GM19455 (cell line): ENCODE measurements at regions not wholly inside any gene's neighbourhood (a gene's known extent, or its start where the extent isn't known, plus 50 kb on each side); places are given as distances from the start of the nearest gene placed in this dataset.

ENCODE experiments used
- ATAC-seq: cut with Tn5 transposase; IDR thresholded peaks from one replicate; pipeline ENCODE4 v1.9.1; 2021; ENCODE audit not compliant: unreplicated experiment

DNA sequence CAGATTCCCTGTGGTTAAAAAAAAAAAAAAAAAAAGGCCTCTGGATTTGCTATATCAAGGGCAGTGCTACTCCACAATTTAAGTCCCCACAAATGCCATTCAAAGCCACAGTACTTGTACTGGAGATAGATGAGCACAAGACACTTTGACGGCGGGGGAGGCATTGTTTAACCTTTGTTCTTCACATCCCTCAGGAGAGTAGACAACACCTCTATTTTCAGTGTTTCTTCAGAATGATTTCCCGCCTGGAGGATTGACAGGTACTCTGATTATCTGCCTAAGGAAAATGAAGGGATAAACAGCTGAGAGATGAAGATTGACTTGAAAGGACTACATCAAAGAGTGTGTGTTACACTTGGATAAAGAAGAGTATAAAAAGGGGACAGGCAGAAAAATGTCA lies 58.7 kb downstream of the OTOL1 start:
- no peak for ATAC-seq

DNA sequence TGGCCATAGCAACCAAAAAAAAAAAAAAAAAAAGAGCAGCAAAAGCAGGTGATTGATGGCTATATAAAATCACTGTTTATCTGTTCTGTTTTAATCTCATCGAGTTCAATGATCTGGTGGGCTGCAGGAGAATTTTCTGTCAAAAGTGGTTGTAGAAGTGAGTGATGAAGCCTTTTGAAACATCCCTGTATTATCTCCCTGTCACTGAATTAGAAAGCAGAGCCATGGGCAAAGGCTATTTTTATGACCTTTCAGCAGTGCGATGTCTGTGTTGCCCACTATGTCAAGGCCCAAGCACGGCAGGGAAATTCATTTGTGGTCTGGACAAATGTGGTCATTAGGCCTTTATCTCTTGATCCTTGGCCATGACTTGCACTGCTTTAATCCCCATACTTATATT lies 59.9 kb downstream of the OTOL1 start:
- ATAC-seq = no peak

DNA sequence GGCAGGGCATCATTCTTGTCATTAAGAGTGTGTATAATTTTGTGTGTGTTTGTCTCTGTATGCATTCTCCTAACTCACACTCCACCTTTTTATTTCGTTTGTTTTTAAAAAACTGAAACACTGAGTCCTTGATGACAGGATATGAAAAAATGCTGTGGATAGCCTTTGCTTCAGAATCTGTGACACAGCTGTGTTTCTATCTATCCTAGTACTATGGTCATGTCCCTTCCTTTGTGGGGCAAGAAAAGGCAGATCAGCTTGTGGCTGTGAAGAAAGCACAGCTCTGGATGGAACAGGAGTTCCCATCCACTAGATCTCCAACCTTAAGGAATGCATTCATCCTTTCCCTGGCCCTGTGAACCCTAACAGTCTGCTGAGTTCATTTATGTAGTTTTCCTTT lies 60.3 kb downstream of the OTOL1 start:
- no peak for ATAC-seq

DNA sequence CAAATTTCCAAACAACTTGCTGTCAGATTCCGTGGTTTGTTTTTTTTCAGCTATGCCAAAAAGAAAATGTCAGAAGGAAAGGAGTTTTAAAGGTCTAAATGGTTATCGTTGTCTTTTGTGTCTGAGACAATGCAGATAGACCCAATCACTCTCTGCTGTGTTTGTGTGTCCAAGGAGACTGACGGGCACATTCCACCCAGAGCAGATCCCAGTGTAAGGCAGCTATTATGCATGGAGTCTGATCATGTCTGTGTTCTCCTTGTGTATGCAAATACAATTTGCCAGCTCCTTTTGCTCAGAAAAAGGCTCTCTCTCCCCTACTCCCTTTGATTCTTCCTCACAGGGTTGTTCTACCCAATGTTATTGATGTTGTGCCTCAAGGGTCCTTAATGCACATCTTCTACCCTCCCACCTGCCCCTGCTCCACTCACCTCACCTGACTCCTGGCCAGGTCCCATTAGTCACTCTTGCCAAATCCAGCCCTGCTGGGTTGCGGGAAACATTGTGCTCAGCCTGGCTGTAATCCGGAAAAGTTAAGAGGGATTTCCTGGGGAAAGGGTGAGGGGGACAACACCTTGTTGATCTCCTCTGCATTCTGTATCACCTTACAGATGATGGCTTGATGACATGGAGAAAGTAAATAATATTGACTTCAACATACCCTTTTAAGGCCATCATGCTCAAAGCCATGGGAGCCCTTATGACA lies 61.0 kb downstream of the OTOL1 start:
- ATAC-seq = no peak

DNA sequence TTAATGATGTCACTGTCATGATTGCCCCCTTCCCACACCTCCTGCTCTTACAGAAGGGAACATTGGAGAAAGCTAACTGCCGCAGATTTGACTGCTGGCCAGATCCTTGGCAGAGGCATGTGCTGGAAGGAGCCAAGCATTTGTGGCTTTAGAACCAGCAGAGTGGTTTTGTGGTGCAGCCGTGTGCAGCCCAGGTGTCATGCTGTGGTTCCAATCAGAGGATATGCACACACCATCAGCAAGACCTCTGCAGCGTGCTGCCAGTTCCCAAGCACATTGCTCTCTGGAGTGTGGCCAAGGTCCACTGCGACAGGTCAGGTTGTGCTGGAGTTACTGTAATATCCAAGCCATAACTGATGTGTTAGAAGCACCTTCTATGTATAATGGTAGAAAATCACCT lies 61.6 kb downstream of the OTOL1 start:
- no peak for ATAC-seq

DNA sequence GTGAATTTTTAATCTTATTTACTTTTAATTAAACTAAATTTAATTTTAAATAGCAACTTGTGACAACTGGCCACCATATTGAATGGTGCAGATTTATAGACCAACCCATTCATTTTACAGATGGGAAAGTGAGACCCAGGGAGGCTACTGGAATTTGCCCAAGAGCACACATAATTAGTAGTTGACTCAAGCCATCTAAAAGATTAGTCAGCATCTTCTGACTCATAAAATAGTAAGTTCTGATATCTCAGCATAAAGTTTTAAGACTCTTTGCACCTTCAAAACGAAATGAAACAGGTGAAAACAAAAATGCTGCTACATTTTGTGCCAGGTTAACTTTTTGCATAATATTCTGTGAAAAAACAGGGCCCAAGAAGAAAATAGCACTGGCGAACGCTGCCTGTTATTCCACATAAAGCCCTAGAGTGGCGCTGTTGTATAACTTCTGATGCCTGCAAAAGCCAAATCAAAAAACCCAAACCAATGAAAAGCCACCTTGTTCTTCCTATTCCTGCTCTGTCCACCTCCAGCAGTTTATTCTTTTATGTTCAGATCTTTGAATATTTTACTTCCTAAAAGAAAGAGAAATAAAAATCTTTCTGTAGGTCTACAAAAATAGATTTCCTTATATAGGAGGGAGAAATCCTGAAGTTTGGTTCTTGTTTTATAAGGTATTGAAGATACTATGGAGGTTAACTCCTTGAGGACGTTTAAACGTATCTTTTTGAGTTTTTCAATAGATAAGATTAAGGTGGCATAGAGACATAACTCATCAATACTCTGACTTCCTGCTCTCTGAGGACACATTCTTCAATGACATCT lies 62.8 kb downstream of the OTOL1 start:
- ATAC-seq = no peak

DNA sequence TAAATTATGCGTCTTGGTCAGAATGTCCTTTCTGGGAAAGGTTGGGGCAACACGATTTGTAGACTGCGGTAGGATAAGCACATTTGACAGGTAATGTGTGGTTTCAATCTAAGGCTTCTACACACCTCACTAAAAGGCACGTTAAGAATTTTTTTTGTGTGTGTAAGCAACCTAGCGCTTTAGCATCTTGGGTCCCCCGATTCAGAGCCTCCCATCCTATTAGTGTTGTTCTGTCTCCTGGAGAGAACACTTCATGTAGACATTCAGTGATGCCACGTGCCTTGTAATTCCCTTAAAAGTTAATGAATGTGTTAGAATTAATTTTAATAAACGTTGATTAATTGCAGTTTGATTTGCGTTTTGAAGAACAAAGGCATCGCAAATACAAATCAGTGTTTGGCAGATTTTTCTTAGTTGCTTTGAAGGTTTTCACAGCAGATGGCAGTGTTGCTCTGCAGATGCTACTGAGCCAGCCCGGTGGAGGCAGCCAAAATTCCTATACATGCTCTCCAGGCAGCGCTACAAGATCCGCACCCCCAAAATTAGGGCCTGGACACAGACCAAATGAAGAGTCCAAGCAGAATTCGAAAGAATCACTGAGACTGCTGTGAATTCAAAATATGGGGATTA lies 63.5 kb downstream of the OTOL1 start:
- ATAC-seq = peak; percentile 51

DNA sequence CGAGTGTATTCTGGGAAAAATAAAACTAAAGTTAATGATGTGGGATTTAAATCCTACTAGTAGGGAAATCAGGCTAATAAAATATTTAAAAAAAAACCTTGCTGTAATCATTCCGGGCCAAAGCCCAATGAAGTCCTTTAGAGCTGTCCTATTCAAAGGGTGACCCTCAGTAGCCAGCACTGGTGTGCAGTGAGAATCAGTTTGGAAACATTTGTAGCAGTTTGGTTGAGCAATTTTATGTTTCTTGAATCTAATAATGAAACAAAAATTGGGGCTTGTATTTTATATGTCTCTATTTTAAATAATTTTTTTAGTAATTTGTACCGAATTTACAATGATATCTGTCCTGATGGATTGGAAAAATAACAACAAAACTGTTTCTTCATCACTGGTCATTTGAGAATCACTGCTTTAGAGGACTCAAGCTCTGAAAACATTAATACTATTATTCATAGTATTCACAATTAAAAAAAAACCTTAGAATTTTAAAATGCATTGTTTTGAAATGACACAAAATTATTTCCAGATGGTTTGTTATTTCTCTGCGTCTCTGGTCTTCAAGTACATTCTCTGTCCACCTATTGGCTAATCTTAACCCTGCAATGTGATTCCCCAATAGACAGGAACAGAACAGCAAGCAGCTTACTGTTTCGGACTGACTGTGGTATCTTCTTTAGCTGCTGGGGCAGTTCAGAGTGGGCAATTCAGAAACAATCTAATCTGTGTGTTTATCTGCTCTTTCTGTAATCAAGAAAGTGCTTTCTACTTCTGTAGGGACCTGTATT lies 71.2 kb downstream of the OTOL1 start:
- no peak for ATAC-seq

DNA sequence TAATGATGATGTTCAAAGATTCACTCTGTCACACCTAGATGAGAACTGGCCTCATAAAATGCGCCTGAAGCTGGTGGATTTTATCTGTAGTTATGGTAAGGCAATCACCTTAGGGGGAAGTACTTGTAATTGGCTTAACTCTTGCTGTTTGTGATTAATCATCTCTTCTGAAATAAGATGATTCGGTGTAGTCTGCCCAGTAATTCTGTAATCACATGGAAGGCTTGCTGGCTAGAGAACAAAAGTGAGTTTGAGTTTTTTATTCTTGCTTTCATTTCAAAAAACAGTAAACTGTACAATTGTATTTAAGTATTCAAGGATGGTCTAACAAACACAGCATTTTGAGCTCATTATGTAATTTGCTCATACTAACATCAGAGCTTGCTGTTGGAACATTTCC lies 72.1 kb downstream of the OTOL1 start:
- ATAC-seq = no peak

DNA sequence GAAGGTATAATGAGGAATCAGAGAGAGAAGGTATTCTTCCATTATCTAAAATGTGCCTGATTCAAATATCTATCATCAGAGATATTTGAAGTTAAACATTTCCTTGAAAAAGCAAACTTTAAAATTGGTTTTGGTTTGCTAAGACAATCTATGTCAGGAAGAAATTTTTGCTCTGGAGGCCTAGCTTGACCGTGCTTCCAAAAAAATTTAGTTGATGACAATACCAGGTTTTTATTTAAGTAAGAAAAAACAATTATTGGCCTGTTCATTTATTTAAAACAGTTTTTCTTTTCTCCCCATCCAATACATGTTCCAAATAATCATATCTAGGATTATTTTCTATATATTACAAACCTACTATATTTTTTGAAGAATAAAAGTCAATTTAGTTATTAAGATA lies 75.3 kb downstream of the OTOL1 start:
- no peak for ATAC-seq

DNA sequence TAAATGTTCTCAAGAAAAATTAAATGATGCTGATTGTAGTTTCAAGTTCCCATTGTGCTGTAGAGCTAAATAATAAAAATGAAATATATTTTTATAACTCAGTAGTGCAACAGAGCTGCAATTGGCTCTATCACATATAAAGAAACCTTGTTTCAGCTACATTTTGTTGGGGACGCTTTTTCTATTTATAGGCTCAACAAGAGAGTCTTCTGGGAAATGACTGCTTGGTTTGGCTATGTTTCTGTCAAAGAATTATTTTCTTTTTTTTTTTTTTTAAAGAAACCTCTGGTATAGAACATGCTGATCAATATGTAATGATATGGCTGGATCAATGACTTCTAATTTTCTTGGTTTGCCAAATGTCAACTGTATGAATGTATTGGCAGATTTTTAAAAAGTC lies 76.5 kb downstream of the OTOL1 start:
- ATAC-seq = no peak

DNA sequence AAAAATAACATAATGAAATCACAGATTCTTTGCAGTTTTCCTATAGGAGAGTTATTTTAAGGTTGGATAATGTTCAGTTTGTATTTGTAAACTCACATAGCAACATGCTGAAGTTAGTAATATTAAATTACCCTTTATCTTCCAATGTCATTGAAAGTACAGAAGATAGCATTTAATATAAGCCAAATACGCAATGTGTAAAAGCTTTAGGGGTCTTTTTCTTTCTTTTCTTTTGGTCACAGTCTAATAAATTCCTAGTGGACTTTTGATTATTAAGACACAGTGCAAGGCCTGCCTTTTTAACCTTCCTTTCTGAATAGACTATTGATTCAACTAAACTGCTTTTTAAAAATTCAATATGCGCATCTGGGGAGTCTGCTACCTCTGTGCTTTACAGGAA lies 79.3 kb downstream of the OTOL1 start:
- no peak for ATAC-seq

DNA sequence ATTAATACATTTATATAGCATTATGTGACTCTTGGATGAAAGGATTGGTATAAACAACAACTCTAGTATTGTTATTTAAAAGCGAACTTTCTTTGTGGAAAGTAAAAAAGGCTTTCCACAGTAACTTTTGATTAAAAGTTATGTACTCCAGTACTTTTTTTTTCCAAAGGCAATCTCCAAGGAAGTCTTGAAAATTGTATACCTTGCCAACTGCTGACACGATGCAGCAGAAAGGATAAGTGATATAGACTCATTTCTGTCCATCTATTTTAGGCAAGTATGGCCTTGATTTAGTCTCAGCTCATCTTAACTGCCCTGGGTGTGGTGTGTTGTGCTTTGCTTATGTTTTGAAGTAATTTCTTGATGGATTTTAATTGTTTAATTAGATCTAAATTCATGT lies 79.7 kb downstream of the OTOL1 start:
- ATAC-seq = no peak

DNA sequence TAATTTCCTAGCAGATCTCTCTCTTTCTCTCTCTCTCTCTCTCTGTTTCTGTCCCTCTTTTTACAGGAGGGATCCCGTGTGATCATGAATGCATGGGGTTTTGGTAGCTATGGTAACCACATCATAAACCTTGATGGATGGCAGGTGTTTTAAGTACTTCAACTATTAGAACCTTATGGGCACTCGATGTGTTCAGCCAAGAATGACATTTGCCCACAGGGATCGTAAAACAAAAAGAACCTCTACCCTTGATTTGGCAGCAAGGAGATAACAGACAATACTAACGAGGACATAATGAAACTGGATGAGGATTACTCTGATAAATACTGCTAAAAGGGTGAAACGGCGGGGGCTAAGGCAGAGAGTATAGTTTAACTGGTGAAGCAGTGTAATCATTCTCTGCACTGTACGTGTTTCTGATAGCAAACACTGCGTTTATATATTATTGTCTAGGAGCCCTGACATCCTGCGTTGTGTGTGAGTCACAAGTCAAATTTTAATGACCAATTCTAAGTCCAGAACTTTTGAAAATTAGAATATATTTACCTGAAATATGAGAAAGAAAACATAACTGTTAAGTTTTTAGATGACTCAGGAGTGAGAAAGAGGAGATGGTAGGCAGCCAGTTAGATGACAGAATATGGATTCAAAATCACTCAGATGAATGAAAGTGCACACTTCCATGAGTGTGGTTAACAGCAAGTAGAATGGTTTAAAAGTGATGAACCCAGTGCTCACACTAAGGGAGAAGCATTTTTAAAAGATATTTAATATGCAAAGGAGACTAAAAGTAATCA lies 80.3 kb downstream of the OTOL1 start:
- no peak for ATAC-seq

DNA sequence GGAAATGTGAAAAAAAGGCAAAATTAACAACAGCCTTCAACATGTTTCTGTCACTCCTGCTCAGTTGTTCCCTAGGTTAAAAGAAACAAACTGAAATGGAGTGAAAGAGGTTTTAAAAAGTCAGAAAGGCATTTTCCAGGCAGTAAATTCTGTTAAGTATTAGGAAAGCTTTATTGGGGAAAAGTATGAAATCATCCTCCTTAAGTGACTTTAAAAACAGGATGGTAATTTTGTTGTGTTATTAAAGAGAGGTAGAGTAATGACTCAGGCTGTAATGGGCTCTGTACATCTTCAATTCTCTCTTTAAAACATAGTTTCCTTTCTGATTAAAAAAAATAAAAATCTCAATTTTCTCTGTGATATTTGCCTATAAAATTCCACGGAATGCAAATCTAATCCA lies 81.1 kb downstream of the OTOL1 start:
- no peak for ATAC-seq

DNA sequence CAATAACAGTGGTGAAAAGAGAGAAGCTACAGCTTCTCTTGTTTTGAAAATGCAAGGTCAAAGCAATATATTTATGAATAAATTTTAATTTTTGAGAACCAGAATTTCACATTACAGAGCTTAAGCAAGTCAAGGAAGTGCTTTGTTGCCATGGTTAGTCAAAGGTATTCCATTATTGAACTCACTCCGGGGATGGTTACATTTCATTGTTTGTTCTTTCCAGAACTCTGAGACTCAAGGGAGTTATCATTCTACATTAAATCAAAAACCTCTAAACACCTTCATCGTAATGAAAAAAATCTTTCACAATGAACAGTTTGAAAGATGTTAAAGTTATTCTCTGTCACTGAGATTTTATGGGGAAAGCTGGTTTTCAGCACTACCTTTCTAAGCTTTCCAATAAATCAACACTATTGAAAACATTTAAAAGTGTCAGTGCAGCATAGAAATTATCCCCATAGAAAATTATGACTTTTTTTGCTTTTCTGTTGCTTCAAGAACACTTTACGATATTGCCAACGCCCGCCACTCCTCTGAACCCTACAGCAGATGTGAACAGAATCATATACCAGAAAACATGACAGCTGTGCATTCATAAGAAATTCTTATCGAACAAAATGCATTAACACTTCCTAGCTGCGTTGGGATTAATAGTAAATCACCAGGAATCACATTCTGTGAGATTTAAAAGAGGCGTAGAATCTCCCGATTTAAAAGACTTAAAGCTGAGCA lies 83.0 kb downstream of the OTOL1 start:
- ATAC-seq = no peak

DNA sequence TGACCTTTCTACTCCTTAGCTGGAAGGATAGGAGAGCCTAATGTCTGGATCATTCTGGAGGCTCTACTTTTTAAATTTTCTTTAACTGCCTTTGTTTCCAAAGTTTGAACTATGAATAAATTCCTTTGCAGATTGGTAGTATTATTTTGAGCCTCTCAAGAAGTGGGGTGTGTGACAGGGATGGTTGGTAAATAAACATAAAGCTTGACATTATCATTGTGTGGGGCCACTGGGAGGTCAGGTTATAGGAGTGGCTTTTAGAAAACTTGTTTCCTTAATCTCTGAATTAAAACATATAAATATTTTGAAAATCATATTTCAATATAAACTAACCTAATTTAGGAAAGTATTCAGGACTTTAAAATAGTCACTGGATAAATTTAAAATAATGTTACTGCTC lies 89.3 kb downstream of the OTOL1 start:
- no peak for ATAC-seq

DNA sequence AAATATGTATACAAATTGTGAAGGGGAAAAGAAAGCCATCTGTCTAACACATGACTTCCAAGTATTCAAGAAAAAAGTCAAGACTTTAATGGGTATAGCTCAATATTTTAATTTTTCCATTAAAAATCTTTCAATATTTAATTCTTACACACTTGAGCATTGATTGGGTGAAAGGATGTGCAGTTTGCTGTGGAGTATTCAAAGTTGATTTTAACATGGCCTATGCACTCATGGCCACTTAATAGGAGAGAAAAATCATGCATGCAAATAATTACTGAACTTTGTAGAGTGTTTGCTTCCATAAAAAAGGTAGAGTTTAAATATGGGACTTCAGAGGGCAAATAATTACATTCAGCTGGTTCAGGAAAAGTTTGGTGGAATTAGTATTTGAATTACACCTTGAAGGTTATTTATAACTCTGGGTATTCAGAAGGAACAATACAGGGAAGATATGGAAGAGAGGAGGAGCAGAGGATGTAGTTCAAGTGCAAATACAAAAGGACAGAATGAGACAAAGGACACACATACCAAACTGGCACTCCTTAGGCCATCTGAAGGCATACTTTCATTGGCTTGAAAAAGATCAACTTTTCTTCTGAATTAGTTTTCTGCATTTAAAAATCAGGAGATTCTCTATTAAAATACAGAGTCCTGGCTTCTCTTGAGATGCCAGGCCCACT lies 90.1 kb downstream of the OTOL1 start:
- ATAC-seq = no peak

DNA sequence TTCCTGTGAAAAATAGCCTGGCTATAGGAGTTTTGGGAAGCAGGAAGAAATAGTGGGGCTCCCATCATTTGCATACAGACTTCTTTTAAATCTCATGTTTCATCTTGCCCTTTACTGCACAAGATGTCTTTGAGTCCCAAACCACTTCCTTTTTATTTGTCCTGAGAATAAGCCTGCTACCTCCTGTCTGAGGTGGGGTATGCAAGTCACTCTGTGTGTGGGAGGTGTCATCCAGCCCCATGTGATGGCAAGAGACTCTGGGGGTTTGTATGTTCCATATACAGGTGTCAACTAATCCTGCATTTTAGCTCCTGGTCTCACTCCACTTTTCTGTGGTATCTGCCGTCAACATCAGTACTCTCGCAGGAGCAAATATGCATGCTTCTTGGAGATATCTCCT lies 102.0 kb downstream of the OTOL1 start:
- ATAC-seq = no peak
